DMS153 treated with DMSO at 0.1 percent for 48 hours (cell line): ENCODE measurements at regions not wholly inside any gene's neighbourhood (a gene's known extent, or its start where the extent isn't known, plus 50 kb on each side); places are given as distances from the start of the nearest gene placed in this dataset.

Experiments
- DNase-seq: peaks from one replicate; lab custom pipeline; 2025; ENCODE audit not compliant: unreplicated experiment; lab: John Stamatoyannopoulos, UW

- DNase-seq = no peak
Measured at GRCh38 chr13:40434516-40435397, 231.7 kb downstream of the FOXO1 start.

- DNase-seq = no peak
Measured at GRCh38 chr13:40438022-40438680, 228.3 kb downstream of the FOXO1 start.

GRCh38 chr13:40438999-40439797 lies 227.2 kb downstream of the FOXO1 start:
- DNase-seq = no peak

- DNase-seq = no peak
Measured at GRCh38 chr13:40439928-40440327, 226.5 kb downstream of the FOXO1 start.

- DNase-seq = no peak
Measured at GRCh38 chr13:40440990-40441820, 225.2 kb downstream of the FOXO1 start.

GRCh38 chr13:40442231-40442630 lies 224.2 kb downstream of the FOXO1 start:
- no peak for DNase-seq

GRCh38 chr13:40442826-40443225 lies 223.6 kb downstream of the FOXO1 start:
- DNase-seq = no peak

GRCh38 chr13:40444241-40444640 lies 222.2 kb downstream of the FOXO1 start:
- DNase-seq = no peak

- no peak for DNase-seq
Measured at GRCh38 chr13:40445557-40445990, 220.9 kb downstream of the FOXO1 start.

- DNase-seq = no peak
Measured at GRCh38 chr13:40446365-40446764, 220.1 kb downstream of the FOXO1 start.

GRCh38 chr13:40447857-40448256 lies 218.6 kb downstream of the FOXO1 start:
- DNase-seq = no peak

- DNase-seq = no peak
Measured at GRCh38 chr13:40452038-40452666, 214.3 kb downstream of the FOXO1 start.

GRCh38 chr13:40452741-40453334 lies 213.6 kb downstream of the FOXO1 start:
- no peak for DNase-seq

GRCh38 chr13:40453351-40454021 lies 213.0 kb downstream of the FOXO1 start:
- no peak for DNase-seq

- DNase-seq = no peak
Measured at GRCh38 chr13:40456397-40456953, 210.0 kb downstream of the FOXO1 start.

- no peak for DNase-seq
Measured at GRCh38 chr13:40456979-40457553, 209.4 kb downstream of the FOXO1 start.

- no peak for DNase-seq
Measured at GRCh38 chr13:40457929-40458719, 208.3 kb downstream of the FOXO1 start.

- no peak for DNase-seq
Measured at GRCh38 chr13:40458720-40458990, 207.8 kb downstream of the FOXO1 start.
